HG02840 (cell line): ENCODE measurements at regions not wholly inside any gene's neighbourhood (a gene's known extent, or its start where the extent isn't known, plus 50 kb on each side); places are given as distances from the start of the nearest gene placed in this dataset.

ENCODE experiments used
- ATAC-seq: cut with Tn5 transposase; IDR thresholded peaks from one replicate; pipeline ENCODE4 v1.9.1; 2021; ENCODE audit warnings: mild to moderate bottlenecking, moderate library complexity, moderate number of reproducible peaks; ENCODE audit not compliant: unreplicated experiment, low FRiP score

DNA sequence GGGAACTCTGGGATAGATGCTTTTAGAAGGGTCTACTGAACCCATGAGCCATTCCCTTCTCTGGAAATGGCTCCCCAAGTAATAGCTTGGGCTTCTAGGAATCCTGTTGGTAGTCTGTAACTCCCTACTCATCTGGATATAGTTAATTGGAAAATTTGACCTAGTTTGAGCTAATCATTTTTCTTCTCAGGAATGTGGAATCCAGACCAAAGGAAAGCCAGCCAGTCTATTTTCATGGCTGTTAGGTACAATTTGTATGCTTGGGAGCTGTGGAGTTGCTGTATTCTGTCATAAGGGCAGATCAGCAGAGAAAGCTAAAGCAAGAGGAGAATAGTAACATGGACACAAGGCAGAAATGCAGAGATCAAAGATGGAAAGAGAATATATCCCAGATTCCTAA is 71.6 kb upstream of the C1GALT1 start:
- ATAC-seq: no peak

- ATAC-seq: no peak
These were observed 69.5 kb upstream of the C1GALT1 start for GRCh38 chr7:7112868-7113267.

DNA sequence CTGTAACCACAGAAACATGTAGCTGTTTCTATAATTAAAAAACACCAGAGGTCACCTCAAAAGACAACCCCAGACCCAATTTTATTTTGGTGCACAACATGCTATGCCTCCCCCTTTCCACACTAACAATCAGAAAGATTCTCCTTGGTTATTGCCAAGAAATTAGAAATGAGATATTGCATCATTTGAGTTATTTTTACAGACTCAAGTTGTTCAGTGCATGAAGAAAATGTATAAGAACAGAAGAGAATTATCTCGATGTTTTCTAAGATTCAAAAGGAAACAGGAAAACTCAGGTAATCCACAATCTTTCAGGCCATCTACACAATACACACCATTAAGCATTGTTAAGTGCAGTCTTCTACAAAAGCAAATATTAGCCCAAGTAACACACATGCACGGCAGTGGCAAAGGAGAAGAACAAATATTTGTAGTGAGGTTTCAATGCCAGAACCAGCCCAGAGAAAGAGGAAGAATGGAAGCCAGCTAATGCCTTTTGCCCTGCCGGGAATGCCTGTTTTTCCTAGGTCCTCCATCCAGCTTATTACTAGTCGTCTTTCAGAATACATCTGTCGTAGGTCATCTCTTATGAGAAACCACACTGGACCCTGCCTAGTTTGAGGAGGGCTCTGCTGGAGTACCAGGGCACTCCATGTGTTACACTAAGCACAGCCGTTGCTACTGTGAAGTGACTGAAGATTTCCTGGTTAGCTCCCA is 67.6 kb upstream of the C1GALT1 start:
- no peak for ATAC-seq

- no peak for ATAC-seq
These were observed 64.3 kb upstream of the C1GALT1 start for GRCh38 chr7:7117935-7118586.

GRCh38 chr7:7118822-7119221 is 63.5 kb upstream of the C1GALT1 start:
- ATAC-seq: no peak

DNA sequence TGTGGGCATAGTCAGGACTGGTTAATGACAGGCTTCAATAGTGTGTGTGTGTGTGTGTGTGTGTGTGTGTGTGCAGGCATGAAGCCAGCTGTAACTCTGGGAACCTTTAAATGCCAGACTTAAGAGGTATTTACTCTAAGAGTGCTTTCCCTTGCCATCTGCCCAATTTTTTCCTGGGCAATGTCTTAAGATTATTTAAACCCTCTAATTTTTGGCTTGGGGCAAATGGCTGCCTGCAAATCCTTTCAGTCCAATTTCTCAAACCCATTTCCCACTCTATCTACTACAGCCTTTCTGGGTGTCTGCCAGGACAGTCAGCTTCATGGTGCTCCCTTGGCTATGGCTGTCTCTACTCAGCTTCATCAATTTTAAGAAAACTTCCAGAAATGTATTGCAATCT is 62.6 kb upstream of the C1GALT1 start:
- ATAC-seq: no peak

DNA sequence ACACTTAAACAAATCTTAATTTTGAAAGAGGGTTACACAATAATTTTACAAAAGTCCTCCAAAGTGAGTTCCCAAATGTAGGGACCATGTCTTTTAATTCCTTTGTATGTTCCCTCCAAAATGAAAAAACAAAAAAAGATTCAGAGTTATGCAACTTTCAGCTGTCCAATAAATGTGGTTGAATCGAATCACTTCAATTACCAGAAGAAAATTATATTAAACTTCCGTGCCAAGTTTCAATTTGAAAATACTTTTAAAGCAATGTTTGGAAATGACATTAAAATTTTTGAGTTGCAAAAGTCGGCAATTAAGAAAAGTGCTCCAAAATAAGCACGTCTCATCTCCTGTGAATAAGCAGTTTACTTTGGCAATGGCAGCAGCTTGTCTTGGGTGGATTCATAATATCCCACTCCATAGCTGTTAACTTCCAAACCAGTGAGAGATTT is 60.3 kb upstream of the C1GALT1 start:
- ATAC-seq: no peak

- no peak for ATAC-seq
These were observed 59.6 kb upstream of the C1GALT1 start for GRCh38 chr7:7122701-7123281.

GRCh38 chr7:7125963-7126362 is 56.4 kb upstream of the C1GALT1 start:
- ATAC-seq: no peak

DNA sequence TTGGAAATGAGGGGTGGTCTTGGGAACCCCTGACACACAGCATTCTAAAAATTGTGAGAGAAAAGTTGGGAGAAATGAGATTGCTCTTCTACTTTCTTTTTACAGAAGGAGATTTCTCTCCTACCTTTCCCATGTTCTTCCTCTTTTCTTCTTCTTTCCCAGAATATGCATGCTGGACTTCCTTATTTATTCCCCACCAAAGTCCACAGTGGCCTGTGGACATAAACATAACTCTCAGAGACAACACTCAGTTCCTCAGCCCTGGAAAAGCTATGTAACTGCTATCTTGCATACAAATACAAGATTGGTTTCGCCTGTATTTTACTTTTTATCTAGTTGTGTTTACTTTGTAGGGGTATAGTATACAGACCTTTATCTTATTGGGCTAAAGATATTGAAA is 54.6 kb upstream of the C1GALT1 start:
- ATAC-seq: no peak

GRCh38 chr7:7129381-7129780 is 53.0 kb upstream of the C1GALT1 start:
- no peak for ATAC-seq

DNA sequence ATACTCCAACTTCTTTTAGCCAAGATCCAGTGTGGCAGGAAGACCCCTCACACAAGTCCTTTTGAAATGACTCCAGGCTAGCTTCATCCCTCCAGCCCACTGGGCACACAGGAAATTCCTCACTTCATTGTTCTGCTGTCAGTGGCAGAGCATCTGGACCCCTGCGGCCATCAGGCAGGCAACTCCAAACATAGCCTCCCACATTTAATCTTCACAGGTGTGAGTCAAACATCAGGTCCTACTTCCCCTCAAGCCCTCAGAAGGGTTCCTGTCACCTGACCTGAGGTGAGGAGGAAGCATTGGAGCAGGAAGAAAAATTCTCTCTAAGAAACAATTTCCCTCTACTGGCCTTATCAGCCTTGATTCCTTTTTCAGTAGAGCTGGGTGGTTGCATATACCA is 51.1 kb upstream of the C1GALT1 start:
- ATAC-seq: no peak
